GM12891 (cell line): ENCODE measurements at regions not wholly inside any gene's neighbourhood (a gene's known extent, or its start where the extent isn't known, plus 50 kb on each side); places are given as distances from the start of the nearest gene placed in this dataset.
A peak's percentile ranks its signal among the peaks of the same experiment; 100 is the strongest.

Experiments
- DNase-seq: peaks from one replicate; pipeline ENCODE4 v3.0.0; 2011; ENCODE audit warnings: low spot score; ENCODE audit not compliant: insufficient read length
- FAIRE-seq: peaks from 2 replicates; lab custom pipeline; 2011; peaks lifted over from hg19 to GRCh38; lab: Jason Lieb, UNC
- PAX5 ChIP-seq: IDR thresholded peaks from 2 replicates; pipeline ENCODE4 v1.6.1; 2011; ENCODE audit warnings: low read length, moderate library complexity, mild to moderate bottlenecking; ENCODE audit not compliant: insufficient read depth, severe bottlenecking
- POLR2A ChIP-seq: IDR thresholded peaks from 2 replicates; pipeline ENCODE4 v1.6.1; 2011; ENCODE audit warnings: low read depth, low read length, control low read depth
- POLR2AphosphoS5 ChIP-seq: IDR thresholded peaks from 2 replicates; pipeline ENCODE4 v1.6.1; 2011; ENCODE audit warnings: low read depth, low read length, control low read depth
- POU2F2 ChIP-seq: IDR thresholded peaks from 2 replicates; pipeline ENCODE4 v1.6.1; 2011; ENCODE audit warnings: low read depth, mild to moderate bottlenecking, control low read depth, low read length, moderate library complexity
- SPI1 ChIP-seq: IDR thresholded peaks from 2 replicates; pipeline ENCODE4 v1.6.1; 2011; ENCODE audit warnings: low read depth, low read length, control low read depth
- TAF1 ChIP-seq: IDR thresholded peaks from 2 replicates; pipeline ENCODE4 v1.6.1; 2011; ENCODE audit warnings: low read depth, low read length, control low read depth

- TF ChIP-seq POLR2AphosphoS5: no peak
- no peak for TF ChIP-seq PAX5
- no peak for TF ChIP-seq SPI1
- no peak for TF ChIP-seq POU2F2
- TF ChIP-seq POLR2A: no peak
- TF ChIP-seq TAF1: no peak
- no peak for FAIRE-seq
- DNase-seq: no peak
Observed at GRCh38 chr18:48488388-48488850, 50.4 kb upstream of the CTIF start.

- no peak for TF ChIP-seq SPI1
- no peak for TF ChIP-seq TAF1
- TF ChIP-seq POU2F2: no peak
- TF ChIP-seq POLR2AphosphoS5: no peak
- no peak for TF ChIP-seq PAX5
- no peak for TF ChIP-seq POLR2A
Observed at GRCh38 chr18:48486754-48487153, 52.1 kb upstream of the CTIF start.

GRCh38 chr18:48485828-48486405, 52.9 kb upstream of the CTIF start:
- TF ChIP-seq TAF1: no peak
- no peak for TF ChIP-seq PAX5
- TF ChIP-seq SPI1: no peak
- no peak for TF ChIP-seq POLR2AphosphoS5
- TF ChIP-seq POLR2A: no peak
- TF ChIP-seq POU2F2: no peak
- no peak for DNase-seq
- FAIRE-seq: no peak

More at GRCh38 chr18:48486754-48487153, 52.1 kb upstream of the CTIF start:
- DNase-seq (no peak), FAIRE-seq (no peak)

GRCh38 chr18:48481092-48481491, 57.7 kb upstream of the CTIF start:
- no peak for DNase-seq
- no peak for FAIRE-seq
- TF ChIP-seq POLR2AphosphoS5 (no peak), TAF1 (no peak), SPI1 (no peak), PAX5 (no peak), POU2F2 (no peak), POLR2A (no peak)

- DNase-seq (no peak), FAIRE-seq (no peak)
- no peak for TF ChIP-seq POLR2AphosphoS5
- TF ChIP-seq POLR2A: no peak
Observed at GRCh38 chr18:48479531-48479930, 59.3 kb upstream of the CTIF start.

GRCh38 chr18:48477348-48477747, 61.5 kb upstream of the CTIF start:
- DNase-seq (no peak), FAIRE-seq (no peak)
- TF ChIP-seq SPI1 (no peak), POLR2AphosphoS5 (no peak), POLR2A (no peak), PAX5 (no peak), POU2F2 (no peak), TAF1 (no peak)

- DNase-seq (no peak), FAIRE-seq (no peak)
- TF ChIP-seq PAX5 (no peak), TAF1 (no peak), POLR2AphosphoS5 (no peak), SPI1 (no peak), POLR2A (no peak), POU2F2 (no peak)
Observed at GRCh38 chr18:48476550-48476917, 62.3 kb upstream of the CTIF start.

GRCh38 chr18:48475635-48476549, 62.9 kb upstream of the CTIF start:
- FAIRE-seq (peak; percentile 77), DNase-seq (no peak)
- TF ChIP-seq POU2F2 (no peak), TAF1 (no peak), POLR2A (no peak), SPI1 (no peak), POLR2AphosphoS5 (no peak), PAX5 (no peak)

GRCh38 chr18:48473816-48474215, 64.6 kb upstream of the ZBTB7C start:
- TF ChIP-seq POU2F2 (no peak), POLR2AphosphoS5 (no peak), PAX5 (no peak), SPI1 (no peak), POLR2A (no peak), TAF1 (no peak)
- FAIRE-seq (no peak), DNase-seq (no peak)
